ENCODE measurements at regions not wholly inside any gene's neighbourhood (a gene's known extent, or its start where the extent isn't known, plus 50 kb on each side); places are given as distances from the start of the nearest gene placed in this dataset.

DNA sequence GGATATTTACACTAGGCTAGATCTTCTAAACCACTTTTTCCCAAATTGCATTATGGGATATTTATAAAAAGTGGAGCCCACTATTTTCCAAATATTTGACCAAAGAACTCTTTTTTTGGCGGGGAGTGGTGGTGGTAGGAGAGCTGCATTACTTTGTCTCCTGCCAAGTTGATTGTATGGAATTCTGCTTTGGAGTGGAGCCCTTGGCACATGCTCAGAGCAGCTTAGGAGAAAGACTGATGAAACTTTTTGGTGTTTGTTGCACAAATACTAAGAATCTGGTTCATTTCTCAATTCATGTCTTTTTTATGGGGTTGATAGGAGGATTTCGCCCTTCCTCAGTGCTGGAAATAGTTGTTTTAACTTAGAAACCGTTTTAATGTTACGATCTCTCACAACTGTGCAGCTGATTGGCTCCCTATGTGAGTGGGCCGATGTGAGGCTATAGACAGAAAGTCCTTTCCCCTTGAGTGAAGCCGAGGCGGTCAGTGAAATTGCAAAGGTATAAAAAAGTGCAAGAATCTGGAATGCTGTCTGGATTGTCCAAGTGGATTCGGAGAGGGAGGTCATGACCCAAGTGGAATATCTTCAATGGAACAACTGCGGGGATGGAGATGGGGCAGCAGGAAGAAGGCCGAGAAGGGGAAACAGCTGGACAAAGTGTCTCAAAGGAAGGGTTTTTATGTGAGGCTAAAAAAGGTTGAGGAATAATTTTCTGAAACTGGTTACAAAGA, 415.9 kb downstream of the FGF9 start:
- H3K4me1 ChIP-seq (ENCODE audit: control insufficient read depth, low read depth, low read length) = no peaks in the 10 kb centered on the region
- H3K27ac ChIP-seq (ENCODE audit: low read length) = no peak overlapping the region
- no peaks in the 10 kb centered on the region for H3K9me3 ChIP-seq (ENCODE audit: control insufficient read depth, low read depth, low read length)
- H3K4me3 ChIP-seq (ENCODE audit: low read length) = no peak overlapping the region
- H3K27me3 ChIP-seq (ENCODE audit: control insufficient read depth, insufficient read depth, low read length) = peaks cover 11% of the 10 kb centered on the region
- H3K36me3 ChIP-seq (ENCODE audit: control insufficient read depth, low read depth, low read length) = no peaks in the 10 kb centered on the region
- no peak overlapping the region for H3K9ac ChIP-seq (ENCODE audit: low read length)

DNA sequence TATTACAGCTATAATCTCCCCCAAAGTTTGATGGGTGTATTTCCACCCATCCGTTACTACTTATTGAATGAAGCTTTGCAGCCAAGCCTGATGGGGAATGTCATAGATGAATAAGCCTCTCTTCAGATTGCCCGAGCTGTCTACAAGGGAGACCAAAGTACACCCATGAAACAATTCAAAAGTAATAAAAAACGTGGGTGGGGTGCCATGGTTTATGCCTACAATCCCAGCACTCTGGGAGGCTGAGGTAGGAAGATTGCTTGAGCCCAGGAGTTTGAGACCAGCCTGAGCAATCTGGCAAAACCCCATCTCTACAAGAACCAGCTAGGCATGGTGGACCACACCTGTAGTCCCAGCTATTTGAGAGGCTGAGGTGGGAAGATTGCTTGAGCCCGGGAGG, 419.2 kb downstream of the FGF9 start:
- no peaks in the 10 kb centered on the region for H3K9me3 ChIP-seq (ENCODE audit: control insufficient read depth, low read depth, low read length)
- H3K27ac ChIP-seq (ENCODE audit: low read length) = no peak overlapping the region
- H3K27me3 ChIP-seq (ENCODE audit: control insufficient read depth, insufficient read depth, low read length) = no peaks in the 10 kb centered on the region
- H3K36me3 ChIP-seq (ENCODE audit: control insufficient read depth, low read depth, low read length) = no peaks in the 10 kb centered on the region
- no peak overlapping the region for H3K9ac ChIP-seq (ENCODE audit: low read length)
- H3K4me3 ChIP-seq (ENCODE audit: low read length) = no peak overlapping the region
- H3K4me1 ChIP-seq (ENCODE audit: control insufficient read depth, low read depth, low read length) = no peaks in the 10 kb centered on the region

DNA sequence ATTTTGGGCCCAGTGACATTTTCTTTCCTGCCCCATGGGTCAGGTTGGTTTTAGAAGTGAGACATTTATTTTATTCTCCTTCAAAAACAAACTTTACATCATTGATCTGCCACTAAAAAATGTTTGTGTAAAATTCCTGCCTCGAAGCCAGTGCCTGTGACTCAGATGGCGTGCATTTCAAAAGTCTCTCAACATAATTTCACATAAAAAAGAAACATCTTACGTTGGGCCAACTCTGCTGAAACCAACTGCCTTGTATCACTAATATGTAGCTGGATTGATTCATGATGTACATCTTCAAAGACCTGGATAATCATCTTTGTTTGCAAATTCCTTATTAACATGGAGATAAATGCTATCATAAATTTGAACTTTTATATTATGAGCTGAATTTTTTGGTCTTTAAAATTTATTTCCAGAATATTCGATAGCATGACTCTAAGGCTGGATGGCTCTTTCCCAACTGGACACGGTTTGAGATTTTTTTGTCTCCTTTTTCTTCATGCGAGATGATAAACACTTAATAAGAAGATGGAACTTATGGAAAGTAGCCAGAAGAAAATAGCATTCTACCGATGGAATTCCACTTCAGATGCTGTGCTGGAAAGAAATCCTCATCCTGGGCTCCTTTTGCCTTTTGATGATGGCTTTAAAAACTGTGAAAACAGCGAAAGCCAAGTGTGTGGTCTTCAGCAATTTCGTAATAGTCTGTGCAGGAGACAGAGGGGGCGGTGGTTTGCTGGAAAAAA, 420.5 kb downstream of the FGF9 start:
- no peaks in the 10 kb centered on the region for H3K27me3 ChIP-seq (ENCODE audit: control insufficient read depth, insufficient read depth, low read length)
- no peak overlapping the region for H3K27ac ChIP-seq (ENCODE audit: low read length)
- H3K4me3 ChIP-seq (ENCODE audit: low read length) = no peak overlapping the region
- H3K9ac ChIP-seq (ENCODE audit: low read length) = no peak overlapping the region
- H3K4me1 ChIP-seq (ENCODE audit: control insufficient read depth, low read depth, low read length) = no peaks in the 10 kb centered on the region
- H3K36me3 ChIP-seq (ENCODE audit: control insufficient read depth, low read depth, low read length) = no peaks in the 10 kb centered on the region
- no peaks in the 10 kb centered on the region for H3K9me3 ChIP-seq (ENCODE audit: control insufficient read depth, low read depth, low read length)

DNA sequence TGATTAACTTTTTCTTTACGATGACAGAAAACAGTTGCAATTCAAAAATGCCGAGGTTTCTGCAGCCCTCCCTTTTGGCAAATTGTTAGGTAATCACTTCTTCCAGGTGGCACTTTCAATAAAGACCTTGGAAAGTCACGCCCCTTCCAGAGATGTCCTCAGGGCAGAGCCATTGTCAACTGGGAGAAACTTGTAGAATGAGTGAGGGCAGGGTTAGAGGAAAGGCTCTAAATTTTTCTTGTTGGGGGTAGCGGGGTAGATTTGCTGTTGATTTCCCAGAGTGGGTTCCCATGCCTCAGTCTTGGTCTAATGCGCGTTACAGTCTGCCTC, 421.1 kb downstream of the FGF9 start:
- H3K36me3 ChIP-seq (ENCODE audit: control insufficient read depth, low read depth, low read length) = no peaks in the 10 kb centered on the region
- H3K4me1 ChIP-seq (ENCODE audit: control insufficient read depth, low read depth, low read length) = no peaks in the 10 kb centered on the region
- no peak overlapping the region for H3K27ac ChIP-seq (ENCODE audit: low read length)
- no peaks in the 10 kb centered on the region for H3K9me3 ChIP-seq (ENCODE audit: control insufficient read depth, low read depth, low read length)
- no peak overlapping the region for H3K9ac ChIP-seq (ENCODE audit: low read length)
- no peak overlapping the region for H3K4me3 ChIP-seq (ENCODE audit: low read length)
- H3K27me3 ChIP-seq (ENCODE audit: control insufficient read depth, insufficient read depth, low read length) = no peaks in the 10 kb centered on the region

DNA sequence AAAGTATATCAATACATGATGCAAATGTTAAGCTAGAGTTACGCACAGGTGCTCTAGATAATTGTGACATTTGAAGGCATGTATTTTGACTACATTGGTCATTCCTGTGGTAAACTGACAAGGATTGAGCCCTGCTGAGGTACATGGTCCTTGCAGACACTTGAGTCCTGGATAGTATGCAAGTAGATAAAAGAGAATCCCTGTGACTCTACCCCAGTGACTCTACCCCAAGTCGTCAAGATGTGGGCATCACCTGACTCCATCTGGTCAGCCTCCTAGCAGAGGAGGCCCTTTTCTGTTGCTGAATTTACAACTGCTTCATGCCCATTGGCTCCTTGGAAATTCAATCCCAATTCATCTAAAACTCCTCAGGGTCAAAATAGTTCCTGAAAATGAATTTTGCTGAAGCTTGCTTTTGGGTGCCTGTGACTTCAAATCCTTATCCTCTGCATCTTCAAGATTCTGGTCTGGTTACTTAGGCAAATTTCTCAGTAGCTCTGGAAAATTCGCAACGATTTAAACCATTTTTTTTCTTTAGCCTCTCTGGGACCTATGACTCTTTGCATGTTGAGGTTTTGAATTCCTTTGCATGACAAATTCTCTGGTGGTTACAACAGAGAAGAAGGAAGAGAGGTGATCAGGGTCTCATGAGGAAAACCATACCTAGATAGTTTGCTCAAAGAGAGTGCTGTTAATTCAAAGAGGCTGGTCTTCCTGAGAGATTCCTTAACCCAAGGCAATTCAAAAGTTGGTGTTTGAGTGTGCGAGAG, 422.1 kb downstream of the FGF9 start:
- Histone ChIP-seq H3K9me3 (ENCODE audit: control insufficient read depth, low read depth, low read length) (no peaks in the 10 kb centered on the region), H3K27ac (ENCODE audit: low read length) (no peak overlapping the region), H3K27me3 (ENCODE audit: control insufficient read depth, insufficient read depth, low read length) (no peaks in the 10 kb centered on the region), H3K4me3 (ENCODE audit: low read length) (no peak overlapping the region), H3K9ac (ENCODE audit: low read length) (no peak overlapping the region), H3K36me3 (ENCODE audit: control insufficient read depth, low read depth, low read length) (no peaks in the 10 kb centered on the region), H3K4me1 (ENCODE audit: control insufficient read depth, low read depth, low read length) (no peaks in the 10 kb centered on the region)

DNA sequence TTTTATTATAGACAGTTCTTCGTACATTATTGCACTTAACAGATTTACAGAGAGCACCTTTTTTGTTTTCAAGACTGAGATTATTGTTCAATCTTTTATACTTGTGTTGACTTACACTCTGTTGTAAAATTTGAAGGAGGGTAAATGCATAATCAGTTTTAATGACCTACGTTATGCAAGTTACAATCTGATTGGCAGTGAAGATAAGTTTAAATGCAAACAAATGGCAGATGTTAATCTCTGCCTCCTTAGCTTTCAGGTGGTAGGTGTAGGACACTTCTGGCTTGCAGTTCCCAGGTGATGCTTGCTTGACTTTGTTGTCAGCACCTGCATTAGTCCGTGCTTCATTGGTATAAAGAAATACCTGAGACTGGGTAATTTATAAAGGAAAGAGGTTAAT, 424.9 kb downstream of the FGF9 start:
- Histone ChIP-seq H3K4me1 (ENCODE audit: control insufficient read depth, low read depth, low read length) (no peaks in the 10 kb centered on the region), H3K9ac (ENCODE audit: low read length) (no peak overlapping the region), H3K9me3 (ENCODE audit: control insufficient read depth, low read depth, low read length) (no peaks in the 10 kb centered on the region), H3K4me3 (ENCODE audit: low read length) (no peak overlapping the region), H3K36me3 (ENCODE audit: control insufficient read depth, low read depth, low read length) (no peaks in the 10 kb centered on the region), H3K27me3 (ENCODE audit: control insufficient read depth, insufficient read depth, low read length) (no peaks in the 10 kb centered on the region), H3K27ac (ENCODE audit: low read length) (no peak overlapping the region)

DNA sequence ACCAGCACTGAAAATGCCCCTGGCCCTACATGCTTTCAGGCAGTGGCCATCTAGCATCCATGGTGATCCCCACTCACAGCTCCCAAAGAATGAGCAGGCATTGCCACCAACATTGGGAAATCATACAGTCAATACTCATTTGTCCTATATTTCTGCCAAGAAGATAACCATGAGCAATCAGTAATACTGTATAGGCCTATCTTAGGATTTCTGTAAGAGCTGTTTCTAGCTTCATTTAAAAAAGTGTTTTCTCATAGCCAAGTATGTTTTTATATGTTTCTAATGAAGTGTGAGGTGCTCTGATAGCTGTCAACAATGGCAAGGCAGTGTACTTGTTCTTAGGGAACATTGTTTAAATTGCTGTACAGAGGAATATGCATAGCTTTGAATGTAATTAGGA, 428.7 kb downstream of the FGF9 start:
- Histone ChIP-seq H3K36me3 (ENCODE audit: control insufficient read depth, low read depth, low read length) (no peaks in the 10 kb centered on the region), H3K4me3 (ENCODE audit: low read length) (no peak overlapping the region), H3K27ac (ENCODE audit: low read length) (no peak overlapping the region), H3K9me3 (ENCODE audit: control insufficient read depth, low read depth, low read length) (no peaks in the 10 kb centered on the region), H3K27me3 (ENCODE audit: control insufficient read depth, insufficient read depth, low read length) (no peaks in the 10 kb centered on the region), H3K4me1 (ENCODE audit: control insufficient read depth, low read depth, low read length) (no peaks in the 10 kb centered on the region), H3K9ac (ENCODE audit: low read length) (no peak overlapping the region)

DNA sequence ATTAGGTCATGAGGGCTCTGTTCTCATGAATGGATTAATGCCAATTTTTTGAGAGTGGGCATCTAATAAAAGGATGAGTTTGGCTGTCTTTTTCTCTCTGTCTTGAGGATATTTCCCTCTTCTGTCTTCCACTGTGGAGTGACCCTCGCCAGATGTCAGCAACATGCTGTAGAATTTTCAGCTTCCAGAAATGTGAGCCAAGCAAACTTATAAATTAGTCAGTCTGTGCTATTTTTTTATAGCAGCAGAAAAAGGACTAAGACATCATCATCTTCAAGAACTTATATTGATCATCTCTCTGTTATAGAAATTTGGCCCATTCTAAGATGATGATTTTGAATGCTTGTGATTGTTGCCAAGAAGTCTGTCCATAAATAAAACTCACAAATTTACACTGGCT, 431.4 kb downstream of the FGF9 start:
- Histone ChIP-seq H3K9ac (ENCODE audit: low read length) (no peak overlapping the region), H3K4me3 (ENCODE audit: low read length) (no peak overlapping the region), H3K36me3 (ENCODE audit: control insufficient read depth, low read depth, low read length) (no peaks in the 10 kb centered on the region), H3K27me3 (ENCODE audit: control insufficient read depth, insufficient read depth, low read length) (no peaks in the 10 kb centered on the region), H3K4me1 (ENCODE audit: control insufficient read depth, low read depth, low read length) (no peaks in the 10 kb centered on the region), H3K9me3 (ENCODE audit: control insufficient read depth, low read depth, low read length) (no peaks in the 10 kb centered on the region), H3K27ac (ENCODE audit: low read length) (no peak overlapping the region)

DNA sequence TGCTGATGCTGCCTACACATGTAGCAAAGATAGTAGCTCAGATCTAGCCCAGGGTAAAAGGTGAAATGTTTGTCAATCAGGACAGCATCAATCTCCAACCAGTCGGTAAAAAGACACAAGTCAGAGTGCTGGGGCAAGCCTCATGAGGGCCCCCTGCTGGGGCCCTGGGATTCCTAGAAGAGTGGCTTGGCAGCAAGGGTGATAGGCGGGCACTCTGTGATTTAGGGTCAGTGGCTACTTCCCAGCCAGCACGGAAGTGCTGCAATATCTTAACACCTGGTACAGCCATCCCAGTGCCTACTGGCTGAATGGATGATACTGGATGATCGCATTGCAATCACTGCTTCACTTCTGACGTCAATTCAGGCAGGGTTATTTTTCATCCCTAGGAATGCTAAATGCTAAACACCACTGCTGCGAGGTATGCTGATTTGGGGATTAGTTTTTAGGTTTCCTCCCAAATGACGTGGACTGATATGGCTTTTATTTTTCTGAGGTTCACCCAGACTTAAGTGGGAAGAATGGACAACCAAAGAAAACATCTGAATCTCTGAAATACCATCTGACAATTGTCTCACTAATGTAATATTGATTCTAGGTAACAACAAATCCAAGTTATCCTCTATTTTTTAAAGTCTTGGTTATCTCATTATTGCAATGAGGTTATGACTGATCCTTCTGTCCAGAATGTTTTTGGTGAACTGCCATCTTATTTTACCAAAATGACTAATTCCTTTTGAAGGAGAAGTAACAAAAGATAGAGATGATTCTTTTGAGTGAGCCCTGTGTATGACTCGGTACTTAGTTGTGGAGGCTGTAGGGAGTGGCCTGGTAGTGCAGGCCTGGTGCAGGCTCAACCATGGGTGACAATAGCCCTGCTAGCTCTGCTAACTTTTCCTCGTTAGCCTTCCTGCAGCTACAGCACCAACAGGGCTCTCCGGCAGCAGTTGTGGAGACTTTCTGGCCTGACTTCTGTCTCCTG, 432.5 kb downstream of the FGF9 start:
- Histone ChIP-seq H3K4me3 (ENCODE audit: low read length) (no peak overlapping the region), H3K27me3 (ENCODE audit: control insufficient read depth, insufficient read depth, low read length) (no peaks in the 10 kb centered on the region), H3K9ac (ENCODE audit: low read length) (no peak overlapping the region), H3K9me3 (ENCODE audit: control insufficient read depth, low read depth, low read length) (no peaks in the 10 kb centered on the region), H3K4me1 (ENCODE audit: control insufficient read depth, low read depth, low read length) (no peaks in the 10 kb centered on the region), H3K36me3 (ENCODE audit: control insufficient read depth, low read depth, low read length) (no peaks in the 10 kb centered on the region), H3K27ac (ENCODE audit: low read length) (no peak overlapping the region)

DNA sequence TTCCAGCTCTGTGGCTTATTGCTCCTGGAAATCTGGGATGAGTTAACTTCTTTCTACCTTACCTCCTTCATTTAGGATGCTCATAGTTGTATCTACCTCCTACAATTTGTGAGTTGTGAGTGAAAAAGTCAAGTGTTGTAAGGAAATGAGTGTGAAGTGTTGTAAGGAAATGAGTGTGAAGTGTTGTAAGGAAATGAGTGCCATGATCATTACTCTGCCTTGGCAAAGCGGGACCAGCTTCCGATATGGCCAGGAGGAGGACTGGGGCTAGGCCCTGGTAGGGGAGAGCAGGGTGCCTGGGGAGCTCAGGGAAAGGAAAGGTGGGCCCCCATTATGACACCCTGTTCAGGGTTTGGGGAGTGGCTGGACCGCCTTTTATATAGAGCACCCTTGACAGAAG, 435.2 kb downstream of the FGF9 start:
- Histone ChIP-seq H3K27me3 (ENCODE audit: control insufficient read depth, insufficient read depth, low read length) (no peaks in the 10 kb centered on the region), H3K9ac (ENCODE audit: low read length) (no peak overlapping the region), H3K27ac (ENCODE audit: low read length) (no peak overlapping the region)

DNA sequence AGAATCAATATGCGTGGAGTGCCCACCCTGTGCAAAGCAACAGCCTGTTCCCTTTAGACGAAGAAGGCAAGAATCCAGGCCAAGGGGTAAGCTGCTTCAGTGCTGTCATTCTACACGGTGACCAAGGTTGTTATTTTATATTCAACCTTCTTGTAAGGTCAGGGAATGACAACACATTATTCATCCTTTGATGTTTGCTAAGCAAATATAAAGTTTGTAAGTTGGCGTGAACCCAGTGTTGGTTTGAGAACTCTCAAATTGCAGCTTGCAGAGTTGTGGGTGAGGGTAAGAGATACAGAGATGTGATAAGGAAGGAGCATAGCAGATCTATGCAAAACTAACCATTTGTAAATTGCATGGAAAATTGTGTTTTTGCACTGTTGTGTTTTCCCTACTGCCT, 436.7 kb downstream of the FGF9 start:
- H3K9ac ChIP-seq (ENCODE audit: low read length) = no peak overlapping the region
- H3K36me3 ChIP-seq (ENCODE audit: control insufficient read depth, low read depth, low read length) = no peaks in the 10 kb centered on the region
- no peak overlapping the region for H3K27ac ChIP-seq (ENCODE audit: low read length)
- H3K4me3 ChIP-seq (ENCODE audit: low read length) = no peak overlapping the region
- H3K9me3 ChIP-seq (ENCODE audit: control insufficient read depth, low read depth, low read length) = no peaks in the 10 kb centered on the region
- H3K4me1 ChIP-seq (ENCODE audit: control insufficient read depth, low read depth, low read length) = no peaks in the 10 kb centered on the region
- no peaks in the 10 kb centered on the region for H3K27me3 ChIP-seq (ENCODE audit: control insufficient read depth, insufficient read depth, low read length)

More for the DNA sequence above, 435.2 kb downstream of the FGF9 start:
- no peaks in the 10 kb centered on the region for H3K4me1 ChIP-seq (ENCODE audit: control insufficient read depth, low read depth, low read length)
- H3K9me3 ChIP-seq (ENCODE audit: control insufficient read depth, low read depth, low read length) = no peaks in the 10 kb centered on the region
- no peak overlapping the region for H3K4me3 ChIP-seq (ENCODE audit: low read length)
- no peaks in the 10 kb centered on the region for H3K36me3 ChIP-seq (ENCODE audit: control insufficient read depth, low read depth, low read length)
